Natural killer cell treated with Interleukin-12 subunit alpha and Interleukin-12 subunit beta and Interleukin-15 and Interleukin-18, amount 100 ng/mL, for 72 hours (primary cell): ENCODE measurements at regions not wholly inside any gene's neighbourhood (a gene's known extent, or its start where the extent isn't known, plus 50 kb on each side); places are given as distances from the start of the nearest gene placed in this dataset.
"Not testable (repeated sequence)": the region's sequence is repeated elsewhere in the genome, so short reads cannot be mapped to it uniquely, and the experiment has no call there.

Source experiments
- ATAC-seq, 2 donors: fragments of 150-1000 bp; cut with Tn5 transposase in 1 of 2; sonication (Bioruptor Pico), chemical (Tn5 transposase) in 1 of 2; 2 replicates each; pipeline ENCODE4 v1.10.0; 2021
- DNase-seq: peaks from one replicate; pipeline ENCODE4 v3.0.0; 2022; ENCODE audit warnings: low spot score
- H3K27ac Mint-ChIP-seq, 2 donors: 1 replicate in 1 of 2; 2 replicates in 1 of 2; pipeline ENCODE4 v1.8.0; 2022; ENCODE audit warnings: mixed read lengths in 2 of 2, mild to moderate bottlenecking in 1 of 2, moderate library complexity in 1 of 2
- H3K27me3 Mint-ChIP-seq, 2 donors: 1 replicate in 1 of 2; 2 replicates in 1 of 2; pipeline ENCODE4 v1.8.0; 2022; ENCODE audit warnings: mixed read lengths in 2 of 2
- H3K36me3 Mint-ChIP-seq: one replicate; pipeline ENCODE4 v1.8.0; 2022; ENCODE audit warnings: mixed read lengths
- H3K4me1 Mint-ChIP-seq, 2 donors: 1 replicate in 1 of 2; 2 replicates in 1 of 2; pipeline ENCODE4 v1.8.0; 2022; ENCODE audit warnings: low read depth in 2 of 2, mixed read lengths in 2 of 2, mild to moderate bottlenecking in 1 of 2
- H3K4me3 Mint-ChIP-seq: one replicate; pipeline ENCODE4 v1.8.0; 2022; ENCODE audit warnings: mixed read lengths
- H3K9me3 Mint-ChIP-seq: 2 replicates; pipeline ENCODE4 v1.8.0; 2022; ENCODE audit warnings: mixed read lengths

GRCh38 chr6:67506352-67506751, 1128.7 kb upstream of the ADGRB3 start:
- Mint-ChIP-seq H3K36me3 (peaks cover 4% of the 10 kb centered on the region), H3K27me3 (no peaks in the 10 kb centered on the region), H3K4me3 (no peak overlapping the region), H3K4me1 (no peaks in the 10 kb centered on the region), H3K9me3 (peaks cover 13% of the 10 kb centered on the region), H3K27ac (no peak overlapping the region)
- DNase-seq = no peak
- no peak for ATAC-seq

- H3K27me3 Mint-ChIP-seq = no peaks in the 10 kb centered on the region
- peaks cover 12% of the 10 kb centered on the region for H3K9me3 Mint-ChIP-seq
- no peaks in the 10 kb centered on the region for H3K4me1 Mint-ChIP-seq
- H3K27ac Mint-ChIP-seq = no peak overlapping the region
- ATAC-seq = no peak
- H3K4me3 Mint-ChIP-seq = no peak overlapping the region
- peaks cover 4% of the 10 kb centered on the region for H3K36me3 Mint-ChIP-seq
- DNase-seq = no peak
Measured at GRCh38 chr6:67501755-67502154, 1133.3 kb upstream of the ADGRB3 start.

DNA sequence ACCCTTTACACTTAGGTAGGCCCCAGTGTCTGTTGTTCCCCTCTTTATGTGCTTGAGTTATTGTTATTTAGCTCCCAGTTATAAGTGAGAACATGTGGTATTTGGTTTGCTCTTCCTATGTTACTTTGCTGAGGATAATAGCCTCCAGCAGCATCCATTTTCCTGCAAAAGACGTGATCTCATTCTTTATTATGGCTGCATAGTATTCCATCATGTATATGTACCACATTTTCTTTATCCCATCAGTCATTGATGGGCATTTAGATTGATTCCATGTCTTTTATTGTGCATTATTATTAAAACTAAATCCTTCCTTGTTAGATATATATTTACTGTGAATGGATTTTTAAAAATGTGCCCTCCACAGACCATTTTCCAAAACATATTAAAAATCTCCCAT, 1137.3 kb upstream of the ADGRB3 start:
- H3K27me3 Mint-ChIP-seq = no peaks in the 10 kb centered on the region
- H3K4me1 Mint-ChIP-seq = no peaks in the 10 kb centered on the region
- H3K27ac Mint-ChIP-seq = no peak overlapping the region
- H3K36me3 Mint-ChIP-seq = peaks cover 8% of the 10 kb centered on the region
- H3K9me3 Mint-ChIP-seq = peaks cover 9% of the 10 kb centered on the region
- no peak for ATAC-seq
- DNase-seq = no peak
- no peak overlapping the region for H3K4me3 Mint-ChIP-seq

- no peaks in the 10 kb centered on the region for H3K4me1 Mint-ChIP-seq
- peaks cover 12% of the 10 kb centered on the region for H3K9me3 Mint-ChIP-seq
- H3K27me3 Mint-ChIP-seq = no peaks in the 10 kb centered on the region
- DNase-seq (no peak), ATAC-seq (no peak)
- H3K4me3 Mint-ChIP-seq = no peak overlapping the region
- H3K36me3 Mint-ChIP-seq = peaks cover 12% of the 10 kb centered on the region
- no peak overlapping the region for H3K27ac Mint-ChIP-seq
Measured at GRCh38 chr6:67496191-67496590, 1138.9 kb upstream of the ADGRB3 start.

DNA sequence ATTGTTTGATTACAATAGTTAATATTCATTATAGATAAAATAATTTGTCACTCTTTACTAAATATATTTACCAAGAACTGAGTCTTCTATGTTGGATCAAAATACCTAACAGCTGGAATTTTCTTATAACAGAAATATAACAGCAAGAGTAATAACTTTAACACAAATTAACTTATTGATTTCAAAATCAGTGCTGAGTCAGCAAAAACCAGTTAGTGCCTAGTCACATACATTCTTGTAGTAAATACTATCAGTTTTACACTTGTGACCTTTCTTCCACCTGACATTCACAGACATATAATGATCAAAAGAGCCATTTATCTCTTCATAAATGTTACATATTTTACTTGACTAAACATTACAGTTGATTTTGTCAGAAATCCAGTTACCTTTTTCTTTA, 1141.4 kb upstream of the ADGRB3 start:
- ATAC-seq (no peak), DNase-seq (no peak)
- peaks cover 18% of the 10 kb centered on the region for H3K9me3 Mint-ChIP-seq
- H3K27me3 Mint-ChIP-seq = no peaks in the 10 kb centered on the region
- H3K4me1 Mint-ChIP-seq = no peaks in the 10 kb centered on the region
- H3K27ac Mint-ChIP-seq = no peak overlapping the region
- peaks cover 13% of the 10 kb centered on the region for H3K36me3 Mint-ChIP-seq
- no peak overlapping the region for H3K4me3 Mint-ChIP-seq

- Mint-ChIP-seq H3K36me3 (no peaks in the 10 kb centered on the region), H3K4me3 (no peak overlapping the region), H3K9me3 (peaks cover 8% of the 10 kb centered on the region), H3K27ac (no peak overlapping the region), H3K4me1 (no peaks in the 10 kb centered on the region), H3K27me3 (no peaks in the 10 kb centered on the region)
- DNase-seq (no peak), ATAC-seq (no peak)
Measured at GRCh38 chr6:67475700-67476099, 1159.4 kb upstream of the ADGRB3 start.

GRCh38 chr6:67467341-67467740, 1167.7 kb upstream of the ADGRB3 start:
- Mint-ChIP-seq H3K9me3 (peaks cover 13% of the 10 kb centered on the region), H3K36me3 (peaks cover 11% of the 10 kb centered on the region), H3K4me1 (no peaks in the 10 kb centered on the region), H3K27me3 (no peaks in the 10 kb centered on the region), H3K27ac (no peak overlapping the region), H3K4me3 (no peak overlapping the region)
- ATAC-seq (no peak), DNase-seq (no peak)

- not testable (repeated sequence) for ATAC-seq, H3K27me3 Mint-ChIP-seq, H3K4me3 Mint-ChIP-seq, H3K27ac Mint-ChIP-seq, DNase-seq, H3K4me1 Mint-ChIP-seq
- Mint-ChIP-seq H3K36me3 (peaks cover 21% of the 10 kb centered on the region), H3K9me3 (peaks cover 21% of the 10 kb centered on the region)
Measured at GRCh38 chr6:67462725-67463124, 1172.4 kb upstream of the ADGRB3 start.

GRCh38 chr6:67459556-67459955, 1175.5 kb upstream of the ADGRB3 start:
- H3K9me3 Mint-ChIP-seq = peaks cover 18% of the 10 kb centered on the region
- ATAC-seq = no peak
- DNase-seq = no peak
- H3K4me3 Mint-ChIP-seq = no peak overlapping the region
- H3K27me3 Mint-ChIP-seq = no peaks in the 10 kb centered on the region
- H3K27ac Mint-ChIP-seq = no peak overlapping the region
- H3K4me1 Mint-ChIP-seq = no peaks in the 10 kb centered on the region
- peaks cover 12% of the 10 kb centered on the region for H3K36me3 Mint-ChIP-seq

DNA sequence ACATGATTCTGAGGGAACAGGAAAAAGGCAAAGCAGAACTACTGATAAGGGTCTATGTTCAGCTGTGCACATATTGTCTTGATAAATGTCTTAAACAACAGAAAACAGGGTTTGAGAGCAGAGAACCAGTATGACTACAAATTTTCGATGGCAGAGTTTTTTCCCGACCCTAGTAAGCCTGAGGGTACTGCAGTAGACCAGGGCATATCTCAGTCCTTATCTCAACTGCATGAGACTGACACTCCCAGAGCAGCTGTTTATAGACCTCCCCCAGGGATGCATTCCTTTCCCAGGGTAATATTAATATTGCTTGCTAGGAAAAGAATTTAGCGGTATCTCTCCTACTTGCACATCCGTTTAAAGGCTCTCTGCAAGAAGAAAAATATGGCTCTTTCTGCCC, 1176.8 kb upstream of the ADGRB3 start:
- peaks cover 14% of the 10 kb centered on the region for H3K36me3 Mint-ChIP-seq
- no peak overlapping the region for H3K4me3 Mint-ChIP-seq
- no peaks in the 10 kb centered on the region for H3K4me1 Mint-ChIP-seq
- DNase-seq = no peak
- no peaks in the 10 kb centered on the region for H3K27me3 Mint-ChIP-seq
- ATAC-seq = no peak
- H3K27ac Mint-ChIP-seq = no peak overlapping the region
- peaks cover 20% of the 10 kb centered on the region for H3K9me3 Mint-ChIP-seq

- Mint-ChIP-seq H3K9me3 (peaks cover 25% of the 10 kb centered on the region), H3K4me1 (no peaks in the 10 kb centered on the region), H3K27ac (no peak overlapping the region), H3K27me3 (no peaks in the 10 kb centered on the region), H3K36me3 (peaks cover 11% of the 10 kb centered on the region), H3K4me3 (no peak overlapping the region)
- DNase-seq (no peak), ATAC-seq (no peak)
Measured at GRCh38 chr6:67451874-67452273, 1183.2 kb upstream of the ADGRB3 start.

DNA sequence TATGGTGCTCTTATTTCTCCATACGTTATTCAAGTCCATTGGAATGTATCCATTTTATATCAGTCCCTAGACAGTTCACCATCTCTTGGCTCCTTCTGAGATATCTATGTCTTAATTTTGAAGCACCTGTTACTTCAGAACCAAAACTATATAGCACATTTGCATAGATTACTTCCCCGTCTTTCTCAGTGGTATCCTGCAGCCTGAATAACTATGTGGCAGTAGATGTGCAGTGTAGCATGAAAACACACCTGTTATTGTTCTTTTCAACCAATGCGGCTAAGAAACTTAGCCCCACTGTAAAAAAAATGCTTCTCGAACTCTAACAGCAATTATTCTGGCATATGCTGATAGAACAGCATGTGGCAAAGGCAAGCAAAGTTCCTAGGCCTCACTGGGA, 1184.4 kb upstream of the ADGRB3 start:
- ATAC-seq = no peak
- Mint-ChIP-seq H3K36me3 (peaks cover 11% of the 10 kb centered on the region), H3K27ac (no peak overlapping the region)

GRCh38 chr6:67449602-67450001, 1185.5 kb upstream of the ADGRB3 start:
- Mint-ChIP-seq H3K4me1 (no peaks in the 10 kb centered on the region), H3K27ac (no peak overlapping the region), H3K9me3 (peaks cover 22% of the 10 kb centered on the region), H3K4me3 (no peak overlapping the region), H3K27me3 (no peaks in the 10 kb centered on the region), H3K36me3 (peaks cover 11% of the 10 kb centered on the region)
- DNase-seq (no peak), ATAC-seq (no peak)

More for the DNA sequence above, 1184.4 kb upstream of the ADGRB3 start:
- H3K27me3 Mint-ChIP-seq = no peaks in the 10 kb centered on the region
- H3K4me3 Mint-ChIP-seq = no peak overlapping the region
- no peaks in the 10 kb centered on the region for H3K4me1 Mint-ChIP-seq
- DNase-seq = no peak
- H3K9me3 Mint-ChIP-seq = peaks cover 25% of the 10 kb centered on the region

DNA sequence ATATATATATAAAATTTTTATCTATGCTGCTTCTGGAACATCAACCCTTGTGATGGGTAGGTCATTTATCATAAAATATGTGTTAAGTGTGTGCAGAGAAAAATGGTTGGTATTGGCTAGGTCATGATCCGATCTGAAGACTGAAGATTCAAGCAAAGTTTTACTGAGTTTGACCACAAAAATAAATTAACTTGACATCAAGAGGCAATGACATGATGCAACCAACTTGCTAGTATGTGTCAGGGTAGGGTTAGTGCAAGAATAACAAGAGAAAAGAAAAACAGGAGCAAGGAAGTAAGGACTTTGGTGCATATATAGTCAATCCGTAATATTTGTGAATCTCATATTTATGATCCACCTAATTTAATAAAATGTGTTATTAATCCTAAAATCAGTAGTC, 1202.0 kb upstream of the ADGRB3 start:
- Mint-ChIP-seq H3K4me3 (no peak overlapping the region), H3K27me3 (no peaks in the 10 kb centered on the region), H3K36me3 (peaks cover 6% of the 10 kb centered on the region), H3K27ac (no peak overlapping the region), H3K4me1 (no peaks in the 10 kb centered on the region), H3K9me3 (peaks cover 18% of the 10 kb centered on the region)
- DNase-seq (no peak), ATAC-seq (no peak)

- Mint-ChIP-seq H3K9me3 (peaks cover 12% of the 10 kb centered on the region), H3K27me3 (no peaks in the 10 kb centered on the region), H3K4me3 (no peak overlapping the region), H3K4me1 (no peaks in the 10 kb centered on the region), H3K36me3 (peaks cover 4% of the 10 kb centered on the region), H3K27ac (no peak overlapping the region)
- DNase-seq (no peak), ATAC-seq (no peak)
Measured at GRCh38 chr6:67431076-67431475, 1204.0 kb upstream of the ADGRB3 start.
